ENCODE measurements at regions not wholly inside any gene's neighbourhood (a gene's known extent, or its start where the extent isn't known, plus 50 kb on each side); places are given as distances from the start of the nearest gene placed in this dataset.

DNA sequence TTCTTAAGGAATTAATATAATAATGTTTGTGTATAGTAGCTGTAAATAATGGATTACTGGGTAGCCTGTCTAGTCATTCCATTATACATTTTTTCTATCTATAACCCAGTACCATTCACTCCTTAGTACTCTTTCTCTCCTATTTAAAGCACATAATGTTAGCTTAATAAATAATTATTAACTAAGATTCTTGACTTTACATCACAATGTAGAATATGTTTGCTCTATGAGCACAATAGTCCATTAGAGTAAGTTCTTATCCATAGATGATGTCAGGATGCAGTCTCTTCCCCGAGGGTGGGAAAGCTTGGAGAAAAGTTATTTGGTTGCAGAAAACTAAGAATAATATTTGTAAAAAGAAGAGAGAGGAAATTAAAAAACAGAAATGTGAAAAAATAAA lies 226.4 kb upstream of the EYS start:
- no peak for TF ChIP-seq CTCF (IDR thresholded peaks at IDR 0.05)
- TF ChIP-seq POLR2A (IDR thresholded peaks at IDR 0.05): no peak
- Histone ChIP-seq H3K36me3 (replicated peaks in 1 of 2) (no peaks in the 10 kb centered on the region), H3K4me3 (no peak overlapping the region), H3K4me1 (replicated peaks in 1 of 2) (peaks cover 0 to 7% of the 10 kb centered on the region in 2 donors), H3K27ac (no peak overlapping the region), H3K27me3 (no peaks in the 10 kb centered on the region), H3K9me3 (replicated peaks in 1 of 3) (no peaks in the 10 kb centered on the region)
- DNase-seq: no peak
- 60 to 70% (median 64%) methylated on average over 1 of the region's 1 CpG for WGBS, 4 donors
- intact Hi-C loops (cut with DNase I): no loop called here

GRCh38 chr6:65927141-65927540 lies 220.1 kb upstream of the EYS start:
- Histone ChIP-seq H3K4me1 (replicated peaks in 1 of 2) (peaks cover 5 to 8% of the 10 kb centered on the region in 2 donors), H3K27me3 (no peaks in the 10 kb centered on the region), H3K36me3 (replicated peaks in 1 of 2) (no peaks in the 10 kb centered on the region), H3K9me3 (replicated peaks in 1 of 3) (no peaks in the 10 kb centered on the region), H3K4me3 (no peak overlapping the region), H3K27ac (no peak overlapping the region)
- DNase-seq: no peak
- intact Hi-C loops (cut with DNase I): no loop called here
- TF ChIP-seq POLR2A (IDR thresholded peaks at IDR 0.05) (no peak), CTCF (IDR thresholded peaks at IDR 0.05) (no peak)
- 96 to 99% (median 97%) methylated on average over 13 of the region's 13 CpGs for WGBS, 4 donors

DNA sequence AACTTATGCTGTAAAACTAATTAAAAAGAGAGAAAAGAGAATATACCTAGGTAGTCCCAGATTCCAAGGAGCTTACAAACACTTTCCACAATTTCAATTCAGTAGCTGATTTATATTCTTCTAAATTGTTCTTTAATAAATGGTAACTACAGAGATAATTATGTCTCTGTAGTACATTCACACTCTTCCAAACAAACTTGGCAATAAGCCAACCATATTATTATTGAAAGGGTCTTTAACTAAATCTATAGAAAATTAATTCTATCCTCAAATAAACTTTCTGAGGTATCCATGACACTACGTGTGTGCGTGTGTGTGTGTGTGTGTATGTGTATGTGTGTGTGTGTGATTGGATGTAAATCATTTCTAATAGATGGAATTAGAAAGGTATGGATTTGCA lies 217.4 kb upstream of the EYS start:
- H3K27ac ChIP-seq: no peak overlapping the region

DNA sequence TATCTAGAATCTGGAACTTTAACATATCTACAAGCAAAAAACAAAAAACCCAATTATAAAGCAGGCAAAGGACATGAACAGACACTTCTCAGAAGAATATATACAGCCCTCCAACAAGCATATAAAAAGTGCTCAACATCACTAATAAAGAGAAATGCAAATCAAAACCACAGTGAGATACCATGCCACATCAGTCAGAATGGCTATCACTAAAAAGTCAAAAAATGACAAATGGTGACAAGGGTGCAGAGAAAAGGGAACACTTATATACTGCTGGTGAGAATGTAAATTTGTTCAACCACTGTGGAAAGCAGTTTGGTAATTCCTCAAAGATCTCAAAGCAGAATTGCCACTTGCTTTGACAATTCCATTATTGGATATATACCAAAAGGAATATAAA lies 215.0 kb upstream of the EYS start:
- no peak for DNase-seq
- no peaks in the 10 kb centered on the region for H3K36me3 ChIP-seq (replicated peaks in 1 of 2)
- intact Hi-C loops (cut with DNase I): no loop called here
- no peak overlapping the region for H3K27ac ChIP-seq
- no peaks in the 10 kb centered on the region for H3K9me3 ChIP-seq (replicated peaks in 1 of 3)
- peaks cover 5 to 8% of the 10 kb centered on the region in 2 donors for H3K4me1 ChIP-seq (replicated peaks in 1 of 2)
- H3K4me3 ChIP-seq: no peak overlapping the region
- TF ChIP-seq CTCF (IDR thresholded peaks at IDR 0.05) (no peak), POLR2A (IDR thresholded peaks at IDR 0.05) (no peak)
- H3K27me3 ChIP-seq: no peaks in the 10 kb centered on the region

More for the DNA sequence above, 217.4 kb upstream of the EYS start:
- H3K36me3 ChIP-seq (replicated peaks in 1 of 2): no peaks in the 10 kb centered on the region
- no peaks in the 10 kb centered on the region for H3K27me3 ChIP-seq
- WGBS, 4 donors: 66 to 90% (median 70%) methylated on average over 2 of the region's 2 CpGs
- no peak for DNase-seq
- no peaks in the 10 kb centered on the region for H3K9me3 ChIP-seq (replicated peaks in 1 of 3)
- peaks cover 5 to 8% of the 10 kb centered on the region in 2 donors for H3K4me1 ChIP-seq (replicated peaks in 1 of 2)
- H3K4me3 ChIP-seq: no peak overlapping the region
- TF ChIP-seq CTCF (IDR thresholded peaks at IDR 0.05): no peak
- no peak for TF ChIP-seq POLR2A (IDR thresholded peaks at IDR 0.05)
- intact Hi-C loops (cut with DNase I): no loop called here
